ENCODE measurements at regions not wholly inside any gene's neighbourhood (a gene's known extent, or its start where the extent isn't known, plus 50 kb on each side); places are given as distances from the start of the nearest gene placed in this dataset.

GRCh38 chr16:9407206-9407758 lies 315.8 kb downstream of the HAPSTR1 start:
- H3K27ac ChIP-seq = no peak overlapping the region
- H3K9me3 ChIP-seq = peaks cover 0 to 4% (median 0%) of the 10 kb centered on the region in 4 donors
- H3K36me3 ChIP-seq = no peaks in the 10 kb centered on the region
- H3K4me3 ChIP-seq = no peak overlapping the region
- WGBS, 2 donors = 83 to 95% methylated on average over 6 of the region's 6 CpGs
- H3K4me1 ChIP-seq = peaks cover 0 to 15% (median 2%) of the 10 kb centered on the region in 4 donors
- TF ChIP-seq CTCF (IDR thresholded peaks at IDR 0.05) = no peak
- TF ChIP-seq POLR2A (IDR thresholded peaks at IDR 0.05) = no peak
- TF ChIP-seq EP300 (IDR thresholded peaks at IDR 0.05) = no peak
- no peak for TF ChIP-seq POLR2AphosphoS5 (IDR thresholded peaks at IDR 0.05)
- DNase-seq = no peak
- H3K27me3 ChIP-seq = no peaks in the 10 kb centered on the region
- intact Hi-C loops (cut with DNase I) = no loop called here

- TF ChIP-seq POLR2AphosphoS5 (IDR thresholded peaks at IDR 0.05) (no peak), EP300 (IDR thresholded peaks at IDR 0.05) (no peak), CTCF (IDR thresholded peaks at IDR 0.05) (no peak), POLR2A (IDR thresholded peaks at IDR 0.05) (no peak)
- WGBS, 2 donors = 59 to 77% methylated on average over 9 of the region's 9 CpGs
- Histone ChIP-seq H3K4me1 (peaks cover 0 to 15% (median 2%) of the 10 kb centered on the region in 4 donors), H3K36me3 (no peaks in the 10 kb centered on the region), H3K27me3 (no peaks in the 10 kb centered on the region), H3K27ac (no peak overlapping the region), H3K4me3 (no peak overlapping the region), H3K9me3 (peaks cover 0 to 4% (median 0%) of the 10 kb centered on the region in 4 donors)
- intact Hi-C loops (cut with DNase I) = no loop called here
- DNase-seq = no peak
Observed at GRCh38 chr16:9408297-9408878, 316.9 kb downstream of the HAPSTR1 start.

- DNase-seq = no peak
- intact Hi-C loops (cut with DNase I) = no loop called here
- no peak overlapping the region for H3K4me3 ChIP-seq
- H3K36me3 ChIP-seq = no peaks in the 10 kb centered on the region
- H3K9me3 ChIP-seq = peaks cover 0 to 4% (median 0%) of the 10 kb centered on the region in 4 donors
- H3K27me3 ChIP-seq = peaks cover 0 to 4% (median 0%) of the 10 kb centered on the region in 3 donors
- TF ChIP-seq EP300 (IDR thresholded peaks at IDR 0.05) (no peak), CTCF (IDR thresholded peaks at IDR 0.05) (no peak), POLR2AphosphoS5 (IDR thresholded peaks at IDR 0.05) (no peak), POLR2A (IDR thresholded peaks at IDR 0.05) (no peak)
- peaks cover 0 to 15% (median 2%) of the 10 kb centered on the region in 4 donors for H3K4me1 ChIP-seq
- no peak overlapping the region for H3K27ac ChIP-seq
- 80 to 83% methylated on average over 10 of the region's 10 CpGs for WGBS, 2 donors
Observed at GRCh38 chr16:9409560-9410493, 318.4 kb downstream of the HAPSTR1 start.

- 84 to 91% methylated on average over 7 of the region's 7 CpGs for WGBS, 2 donors
- no peaks in the 10 kb centered on the region for H3K36me3 ChIP-seq
- DNase-seq = no peak
- H3K27me3 ChIP-seq = peaks cover 0 to 4% (median 0%) of the 10 kb centered on the region in 3 donors
- H3K9me3 ChIP-seq = peaks cover 0 to 4% (median 0%) of the 10 kb centered on the region in 4 donors
- TF ChIP-seq EP300 (IDR thresholded peaks at IDR 0.05) = no peak
- no peak for TF ChIP-seq POLR2A (IDR thresholded peaks at IDR 0.05)
- no peak for TF ChIP-seq CTCF (IDR thresholded peaks at IDR 0.05)
- TF ChIP-seq POLR2AphosphoS5 (IDR thresholded peaks at IDR 0.05) = no peak
- no peak overlapping the region for H3K4me3 ChIP-seq
- H3K27ac ChIP-seq = no peak overlapping the region
- intact Hi-C loops (cut with DNase I) = no loop called here
- peaks cover 0 to 15% (median 2%) of the 10 kb centered on the region in 4 donors for H3K4me1 ChIP-seq
Observed at GRCh38 chr16:9411426-9411825, 320.0 kb downstream of the HAPSTR1 start.

Measured in sigmoid colon (tissue), 6 donors.